OCI-LY7 (cell line): ENCODE measurements at regions not wholly inside any gene's neighbourhood (a gene's known extent, or its start where the extent isn't known, plus 50 kb on each side); places are given as distances from the start of the nearest gene placed in this dataset.

Experiments used
- CTCF ChIP-seq: fragments of 200-600 bp; sonication (generic); conservative IDR thresholded peaks from 2 replicates; pipeline ENCODE4 v1.5.1; 2014; ENCODE audit warnings: mild to moderate bottlenecking, antibody characterized with exemption, low read length, moderate library complexity, mixed read lengths
- EZH2phosphoT487 ChIP-seq: fragments of 200-600 bp; sonication (generic); IDR thresholded peaks from 2 replicates; pipeline ENCODE4 v1.6.1; 2018; ENCODE audit warnings: low read depth, borderline replicate concordance, mild to moderate bottlenecking, mixed run types, antibody characterized with exemption, low read length, moderate library complexity, mixed read lengths

- TF ChIP-seq CTCF (no peak), EZH2phosphoT487 (no peak)
These were observed 520.4 kb upstream of the ALCAM start for GRCh38 chr3:104846270-104846669.
